Endothelial cell of umbilical vein (primary cell): ENCODE measurements at regions not wholly inside any gene's neighbourhood (a gene's known extent, or its start where the extent isn't known, plus 50 kb on each side); places are given as distances from the start of the nearest gene placed in this dataset.
"Not testable (repeated sequence)": the region's sequence is repeated elsewhere in the genome, so short reads cannot be mapped to it uniquely, and the experiment has no call there.

Experiments
- BruUV-seq: library from RNA; stranded (reverse); fragments of 400-500 nt; replicated peaks from 2 replicates; lab custom pipeline; 2021; lab: Mats Ljungman, UMichigan
- CTCF ChIA-PET: fragments of 300-600, 350-600 bp; sonication (Branson Sonifier 250); formaldehyde crosslinking; loops from one replicate; lab custom pipeline; 2021; ENCODE audit warnings: antibody characterized with exemption, inconsistent platforms; lab: Charles Lee
- POLR2A ChIA-PET: fragments of 300-600, 350-600 bp; sonication (Branson Sonifier 250); formaldehyde crosslinking; loops from one replicate; lab custom pipeline; 2021; ENCODE audit warnings: antibody characterized with exemption, inconsistent platforms; lab: Charles Lee
- DNase-seq: peaks from one replicate; pipeline ENCODE4 v3.0.0-alpha.2; 2011; ENCODE audit warnings: low read depth, low spot score
- FAIRE-seq: peaks from 2 replicates; lab custom pipeline; 2011; peaks lifted over from hg19 to GRCh38; lab: Jason Lieb, UNC
- H2AFZ ChIP-seq: 2 replicates; pipeline ENCODE4 v1.6.0; 2012; ENCODE audit warnings: low read depth, low read length, control low read depth, inconsistent platforms
- H3K27ac ChIP-seq: 2 replicates; pipeline ENCODE4 v1.5.1; 2011; ENCODE audit warnings: low read depth, mild to moderate bottlenecking, control low read depth, low read length, moderate library complexity; ENCODE audit not compliant: insufficient read depth
- H3K27me3 ChIP-seq, 2 experiments: 2 replicates each; pipeline versions ENCODE4 v1.6.0 to v1.6.1; 2011; ENCODE audit warnings: low read length in 2 of 2, mixed read lengths in 1 of 2; ENCODE audit not compliant: control insufficient read depth in 2 of 2, insufficient read depth in 2 of 2
- H3K36me3 ChIP-seq, 2 experiments: 2 replicates in 1 of 2; 3 replicates in 1 of 2; pipeline ENCODE4 v1.5.1; 2011; ENCODE audit warnings: low read length in 2 of 2, mild to moderate bottlenecking in 1 of 2, moderate library complexity in 1 of 2; ENCODE audit not compliant: control insufficient read depth in 2 of 2, insufficient read depth in 2 of 2; ENCODE audit errors: extremely low read depth in 1 of 2
- H3K4me1 ChIP-seq: 3 replicates; pipeline ENCODE4 v1.5.1; 2011; ENCODE audit warnings: mild to moderate bottlenecking, low read length; ENCODE audit not compliant: control insufficient read depth, insufficient read depth; ENCODE audit errors: extremely low read depth
- H3K4me2 ChIP-seq: 2 replicates; pipeline ENCODE4 v1.6.1; 2011; ENCODE audit warnings: low read length, control low read depth, mixed read lengths; ENCODE audit not compliant: insufficient read depth
- H3K4me3 ChIP-seq, 3 experiments: fragments of 200-600 bp in 1 of 3; sonication (generic), shearing (Covaris generic) in 1 of 3; replicated peaks in 1 of 3; 2 replicates each; pipeline ENCODE4 v1.5.1; 2011 to 2016; ENCODE audit warnings: control low read depth in 3 of 3, low read length in 3 of 3, mild to moderate bottlenecking in 2 of 3, inconsistent platforms in 1 of 3, low read depth in 1 of 3, moderate library complexity in 1 of 3; ENCODE audit not compliant: insufficient read depth in 1 of 3
- H3K79me2 ChIP-seq: 2 replicates; pipeline ENCODE4 v1.6.0; 2012; ENCODE audit warnings: low read length, inconsistent platforms; ENCODE audit not compliant: control insufficient read depth, insufficient read depth
- H3K9ac ChIP-seq: replicated peaks from 2 replicates; pipeline ENCODE3; 2011; ENCODE audit warnings: low read length, control low read depth; ENCODE audit not compliant: insufficient read depth; ENCODE audit errors: extremely low read depth
- H3K9me1 ChIP-seq: replicated peaks from 3 replicates; pipeline ENCODE4 v1.6.0; 2011; ENCODE audit warnings: mild to moderate bottlenecking, low read length; ENCODE audit not compliant: control insufficient read depth, insufficient read depth; ENCODE audit errors: extremely low read depth
- H3K9me3 ChIP-seq: replicated peaks from 2 replicates; pipeline ENCODE4 v1.5.1; 2012; ENCODE audit warnings: low read length, inconsistent platforms; ENCODE audit not compliant: control insufficient read depth, insufficient read depth
- H4K20me1 ChIP-seq: replicated peaks from 2 replicates; pipeline ENCODE3; 2011; ENCODE audit warnings: mild to moderate bottlenecking, low read length; ENCODE audit not compliant: control insufficient read depth, insufficient read depth; ENCODE audit errors: extremely low read depth
- CTCF ChIP-seq, 2 donors: IDR thresholded peaks; 1 replicate in 1 of 2; 2 replicates in 1 of 2; pipeline ENCODE4 v1.5.1; 2011; ENCODE audit warnings: low read length in 2 of 2, mild to moderate bottlenecking in 2 of 2, moderate library complexity in 2 of 2, control low read depth in 1 of 2, inconsistent platforms in 1 of 2, low read depth in 1 of 2; ENCODE audit not compliant: insufficient read depth in 1 of 2; ENCODE audit errors: extremely low read depth in 1 of 2
- EZH2 ChIP-seq: IDR thresholded peaks from 2 replicates; pipeline ENCODE4 v1.6.1; 2012; ENCODE audit warnings: borderline replicate concordance, low read depth, mild to moderate bottlenecking, moderate library complexity, low read length, inconsistent platforms; ENCODE audit not compliant: severe bottlenecking
- FOS ChIP-seq: IDR thresholded peaks from 2 replicates; pipeline ENCODE4 v1.6.1; 2011; ENCODE audit warnings: mild to moderate bottlenecking, low read length, moderate library complexity, borderline replicate concordance; ENCODE audit not compliant: insufficient read depth
- GATA2 ChIP-seq: IDR thresholded peaks from 2 replicates; pipeline ENCODE4 v1.7.0; 2011; ENCODE audit warnings: low read depth, mild to moderate bottlenecking, moderate library complexity, mixed read lengths, low read length; ENCODE audit not compliant: insufficient read length, insufficient read depth
- JUN ChIP-seq: IDR thresholded peaks from 2 replicates; pipeline ENCODE4 v1.6.1; 2011; ENCODE audit warnings: borderline replicate concordance, low read depth; ENCODE audit not compliant: insufficient read length, insufficient read depth
- MYC ChIP-seq: IDR thresholded peaks from one replicate; pipeline ENCODE4 v1.6.1; 2011; ENCODE audit warnings: mild to moderate bottlenecking, low read depth, low read length
- POLR2A ChIP-seq: IDR thresholded peaks from 2 replicates; pipeline ENCODE4 v1.6.1; 2012; ENCODE audit warnings: low read depth, mild to moderate bottlenecking, control low read depth, low read length
- POLR2AphosphoS5 ChIP-seq: IDR thresholded peaks from 2 replicates; pipeline ENCODE4 v1.6.1; 2012; ENCODE audit warnings: low read depth, mild to moderate bottlenecking, control low read depth, low read length, moderate library complexity; ENCODE audit not compliant: insufficient read depth
- dilution Hi-C: fragments of 300-500 bp; cut with MboI; formaldehyde crosslinking; loops from one replicate; pipeline ENCODE4 v1.15.0; 2019; ENCODE audit warnings: low sequenced_read_pairs; ENCODE audit not compliant: extremely low pct_ligation_motif_present
- intact Hi-C: fragments of 100-400 bp; cut with micrococcal nuclease; formaldehyde crosslinking; loops from one replicate; pipeline ENCODE4 v1.10.0; 2022
- TF ChIP-seq, protein P1 (sequence below): IDR thresholded peaks from 2 replicates; pipeline ENCODE4 v1.6.1; 2011; ENCODE audit not compliant: insufficient read depth, insufficient read length

GRCh38 chrX:112470551-112470950 lies 209.2 kb downstream of the LHFPL1 start:
- Histone ChIP-seq H3K4me1 (no peaks in the 10 kb centered on the region), H3K4me3 (no peak overlapping the region), H2AFZ (no peak overlapping the region), H3K36me3 (no peaks in the 10 kb centered on the region), H4K20me1 (no peaks in the 10 kb centered on the region), H3K9me3 (no peaks in the 10 kb centered on the region), H3K9ac (no peak overlapping the region), H3K9me1 (no peaks in the 10 kb centered on the region), H3K4me2 (no peak overlapping the region), H3K27ac (no peak overlapping the region), H3K79me2 (no peaks in the 10 kb centered on the region), H3K27me3 (no peaks in the 10 kb centered on the region)
- ChIA-PET CTCF (no interaction called here), POLR2A (no interaction called here)
- no peak for FAIRE-seq
- dilution Hi-C loops, result no loop called here
- intact Hi-C loops, result no loop called here
- DNase-seq, result no peak
- no TSS peak for BruUV-seq
- TF ChIP-seq FOS (no peak), CTCF (IDR thresholded peaks at IDR 0.05; ENCODE audit: extremely low read depth in 1 of 2, insufficient read depth in 1 of 2, low read depth in 1 of 2, low read length in 2 of 2) (no peak), POLR2AphosphoS5 (no peak), JUN (no peak), MYC (no peak), EZH2 (no peak), GATA2 (no peak), POLR2A (no peak)
- TF ChIP-seq, protein P1, sequence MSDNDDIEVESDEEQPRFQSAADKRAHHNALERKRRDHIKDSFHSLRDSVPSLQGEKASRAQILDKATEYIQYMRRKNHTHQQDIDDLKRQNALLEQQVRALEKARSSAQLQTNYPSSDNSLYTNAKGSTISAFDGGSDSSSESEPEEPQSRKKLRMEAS, result no peak

DNA sequence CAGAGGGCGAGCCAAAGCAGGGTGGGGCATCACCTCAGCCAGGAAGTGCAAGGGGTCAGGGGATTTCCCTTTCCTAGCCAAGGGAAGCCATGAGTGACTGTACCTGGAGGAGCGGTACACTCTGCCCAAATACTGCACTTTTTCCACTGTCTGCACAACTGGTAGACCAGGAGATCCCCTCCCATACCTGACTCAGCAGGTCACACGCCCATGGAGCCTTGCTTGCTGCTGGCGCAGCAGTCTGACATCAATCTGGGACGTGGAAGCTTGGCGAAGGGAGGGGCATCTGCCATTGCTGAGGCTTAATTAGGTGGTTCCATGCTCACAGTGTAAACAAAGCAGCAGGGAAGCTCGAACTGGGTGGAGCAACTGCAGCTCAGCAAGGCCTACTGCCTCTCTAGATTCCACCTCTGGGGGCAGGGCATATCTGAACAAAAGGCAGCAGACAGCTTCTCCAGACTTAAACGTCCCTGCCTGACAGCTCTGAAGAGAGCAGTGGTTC lies 217.7 kb downstream of the LHFPL1 start:
- H3K79me2 ChIP-seq, H3K36me3 ChIP-seq, H3K4me1 ChIP-seq, H3K27me3 ChIP-seq, intact Hi-C loops, DNase-seq, dilution Hi-C loops, H3K9me3 ChIP-seq, H3K9me1 ChIP-seq, CTCF ChIA-PET, POLR2A ChIA-PET, H3K4me2 ChIP-seq, BruUV-seq, H4K20me1 ChIP-seq, FAIRE-seq, H2AFZ ChIP-seq, H3K27ac ChIP-seq, H3K9ac ChIP-seq, H3K4me3 ChIP-seq: not testable (repeated sequence)
